GM12878 (cell line): ENCODE measurements at regions not wholly inside any gene's neighbourhood (a gene's known extent, or its start where the extent isn't known, plus 50 kb on each side); places are given as distances from the start of the nearest gene placed in this dataset.

ENCODE experiments used
- ATAC-seq: fragments of 200-7000 bp; cut with Tn5 transposase; 3 replicates; pipeline ENCODE4 v1.9.1; 2020; ENCODE audit warnings: mild to moderate bottlenecking, moderate library complexity
- BruUV-seq: library from RNA; stranded (reverse); fragments of 400-500 nt; replicated peaks from 2 replicates; lab custom pipeline; 2021; lab: Mats Ljungman, UMichigan
- CTCF ChIA-PET: fragments of 300-600 bp; sonication (Branson Sonifier 250); formaldehyde crosslinking; extraction: SDS; loops from one replicate; lab custom pipeline; 2021; ENCODE audit warnings: inconsistent platforms; lab: Yijun Ruan, JAX
- POLR2A ChIA-PET: fragments of 350-600 bp; formaldehyde crosslinking; extraction: SDS; loops from one replicate; lab custom pipeline; 2021; ENCODE audit warnings: inconsistent platforms; lab: Charles Lee
- RAD21 ChIA-PET: fragments of 300-600 bp; sonication (Branson Sonifier 250); formaldehyde crosslinking; loops from one replicate; lab custom pipeline; 2023; ENCODE audit warnings: antibody characterized with exemption; ENCODE audit not compliant: unreplicated experiment; lab: Charles Lee
- SMC1A ChIA-PET: fragments of 300-600 bp; sonication (Branson Sonifier 250); formaldehyde crosslinking; loops from one replicate; lab custom pipeline; 2023; ENCODE audit not compliant: unreplicated experiment, uncharacterized antibody; lab: Charles Lee
- DNase-seq: peaks from one replicate; pipeline ENCODE4 v3.0.0-alpha.2; 2011; ENCODE audit warnings: low read depth, low spot score
- FAIRE-seq: peaks from 3 replicates; lab custom pipeline; 2011; peaks lifted over from hg19 to GRCh38; lab: Jason Lieb, UNC
- H2AFZ ChIP-seq: 2 replicates; pipeline ENCODE4 v1.6.0; 2011; ENCODE audit warnings: low read depth, low read length, control low read depth; ENCODE audit not compliant: control insufficient read depth
- H3K27ac ChIP-seq: 2 replicates; pipeline ENCODE4 v1.5.1; 2011; ENCODE audit warnings: control low read depth; ENCODE audit not compliant: control insufficient read depth, insufficient read depth
- H3K27me3 ChIP-seq, 2 experiments: replicated peaks in 1 of 2; 2 replicates each; pipeline versions ENCODE4 v1.6.0 to v1.6.1; 2011; ENCODE audit warnings: low read length in 1 of 2; ENCODE audit not compliant: control insufficient read depth in 2 of 2, insufficient read depth in 2 of 2
- H3K36me3 ChIP-seq, 2 experiments: 2 replicates each; pipeline ENCODE4 v1.5.1; 2011; ENCODE audit warnings: low read length in 1 of 2; ENCODE audit not compliant: control insufficient read depth in 2 of 2, insufficient read depth in 2 of 2
- H3K4me1 ChIP-seq: 2 replicates; pipeline ENCODE4 v1.6.1; 2011; ENCODE audit warnings: mild to moderate bottlenecking, low read length, moderate library complexity, mixed read lengths; ENCODE audit not compliant: control insufficient read depth, insufficient read depth
- H3K4me2 ChIP-seq: 2 replicates; pipeline ENCODE4 v1.6.0; 2011; ENCODE audit warnings: control low read depth; ENCODE audit not compliant: control insufficient read depth, insufficient read depth
- H3K4me3 ChIP-seq: fragments of 200-600 bp; sonication (generic); 2 replicates; pipeline ENCODE4 v1.5.1; 2016
- H3K79me2 ChIP-seq: 2 replicates; pipeline ENCODE4 v1.6.0; 2011; ENCODE audit warnings: low read length; ENCODE audit not compliant: control insufficient read depth, insufficient read depth
- H3K9ac ChIP-seq: 2 replicates; pipeline ENCODE4 v1.8.0; 2011; ENCODE audit warnings: low read length, control low read depth, mixed read lengths; ENCODE audit not compliant: control insufficient read depth, insufficient read depth
- H3K9me3 ChIP-seq: replicated peaks from 3 replicates; pipeline ENCODE4 v1.5.1; 2011; ENCODE audit warnings: mild to moderate bottlenecking, low read length; ENCODE audit not compliant: control insufficient read depth, insufficient read depth
- H4K20me1 ChIP-seq: 2 replicates; pipeline ENCODE4 v1.6.0; 2011; ENCODE audit not compliant: control insufficient read depth, insufficient read depth
- ASH2L ChIP-seq: fragments of 300-600, 200-600 bp; sonication (generic); IDR thresholded peaks from 2 replicates; pipeline ENCODE4 v1.6.1; 2017; ENCODE audit warnings: low read depth, mild to moderate bottlenecking, borderline replicate concordance
- BCLAF1 ChIP-seq: fragments of 450-650 bp; IDR thresholded peaks from 2 replicates; pipeline ENCODE4 v1.6.1; 2017; ENCODE audit warnings: antibody characterized with exemption, mild to moderate bottlenecking, moderate library complexity
- BHLHE40 ChIP-seq, 2 experiments: fragments of 450-650 bp in 1 of 2; IDR thresholded peaks; 2 replicates each; pipeline ENCODE4 v1.6.1; 2011 to 2017; ENCODE audit warnings: low read depth in 2 of 2, borderline replicate concordance in 1 of 2, improper control_type of control experiment in 1 of 2, low read length in 1 of 2, mild to moderate bottlenecking in 1 of 2
- EZH2 ChIP-seq: IDR thresholded peaks from 2 replicates; pipeline ENCODE4 v1.6.1; 2012; ENCODE audit warnings: low read depth, mild to moderate bottlenecking, control low read depth, inconsistent platforms, low read length, borderline replicate concordance; ENCODE audit not compliant: control insufficient read depth
- PBX3 ChIP-seq: IDR thresholded peaks from 2 replicates; pipeline ENCODE4 v1.6.1; 2011; ENCODE audit warnings: mild to moderate bottlenecking, low read depth, low read length, moderate library complexity; ENCODE audit not compliant: insufficient replicate concordance
- RUNX3 ChIP-seq: IDR thresholded peaks from 2 replicates; pipeline ENCODE4 v1.6.1; 2012; ENCODE audit warnings: low read length, inconsistent platforms
- SMARCA5 ChIP-seq: fragments of 450-650 bp; IDR thresholded peaks from 2 replicates; pipeline ENCODE4 v1.6.1; 2017; ENCODE audit warnings: mild to moderate bottlenecking
- STAT3 ChIP-seq: IDR thresholded peaks from 2 replicates; pipeline ENCODE4 v1.6.1; 2011; ENCODE audit warnings: low read depth, low read length, improper control_type of control experiment
- TCF12 ChIP-seq: IDR thresholded peaks from 2 replicates; pipeline ENCODE4 v1.6.1; 2011; ENCODE audit warnings: low read depth, mild to moderate bottlenecking, low read length
- ZBED1 ChIP-seq: IDR thresholded peaks from 2 replicates; pipeline ENCODE4 v1.6.1; 2016; ENCODE audit warnings: borderline replicate concordance
- ZNF217 ChIP-seq: fragments of 450-650 bp; IDR thresholded peaks from 2 replicates; pipeline ENCODE4 v1.6.1; 2017; ENCODE audit warnings: antibody characterized with exemption, mild to moderate bottlenecking
- ZNF592 ChIP-seq: fragments of 450-650 bp; IDR thresholded peaks from 2 replicates; pipeline ENCODE4 v1.6.1; 2017; ENCODE audit warnings: mild to moderate bottlenecking, moderate library complexity
- WGBS: methylation state at CpG from one replicate; pipeline ENCODE4 v1.1.6; 2016; ENCODE audit warnings: low lambda C conversion rate; ENCODE audit not compliant: insufficient replicate concordance, insufficient coverage; ENCODE audit errors: missing lambda C conversion rate; 5-methylcytosine and 5-hydroxymethylcytosine counted together
- in situ Hi-C: fragments of 300-500 bp; cut with MboI; formaldehyde crosslinking; loops from 9 replicates; pipeline ENCODE4 v1.14.3; 2018; ENCODE audit warnings: mixed read lengths
- intact Hi-C: fragments of 100-400 bp; cut with micrococcal nuclease; formaldehyde crosslinking; loops from one replicate; pipeline ENCODE4 v1.14.2; 2022; ENCODE audit not compliant: unreplicated experiment

GRCh38 chr10:43816351-43817321 is 168.0 kb upstream of the ZNF32 start:
- WGBS: 15% methylated on average over 10 of the region's 10 CpGs
- ATAC-seq: peak; percentile 98
- POLR2A ChIA-PET: no interaction called here
- no peak for TF ChIP-seq SMARCA5
- TF ChIP-seq PBX3: no peak
- TF ChIP-seq BHLHE40 (IDR thresholded peaks at IDR 0.05; ENCODE audit: borderline replicate concordance in 1 of 2, low read depth in 2 of 2, low read length in 1 of 2): no peak
- no peak for TF ChIP-seq ZNF592
- TF ChIP-seq ZBED1: no peak
- TF ChIP-seq EZH2: no peak
- TF ChIP-seq ZNF217: no peak
- no peak for TF ChIP-seq TCF12
- TF ChIP-seq ASH2L: no peak
- no peak for TF ChIP-seq BCLAF1
- TF ChIP-seq RUNX3: peak; percentile 95
- TF ChIP-seq STAT3: no peak

More at GRCh38 chr10:43816351-43817321, 168.0 kb upstream of the ZNF32 start:
- H3K9ac ChIP-seq: no peak overlapping the region
- in situ Hi-C loops (no loop called here), intact Hi-C loops (no loop called here)
- CTCF ChIA-PET: no interaction called here
- peaks cover 17% of the 10 kb centered on the region for H3K4me1 ChIP-seq
- FAIRE-seq: peak; percentile 95
- RAD21 ChIA-PET: no interaction called here
- H3K79me2 ChIP-seq: no peaks in the 10 kb centered on the region
- SMC1A ChIA-PET: interaction anchor here (1.0 kb wide), 1 partner anchor 9 kb away, joined by 3 read pairs; no protein-coding TSS in a partner anchor
- H4K20me1 ChIP-seq: no peaks in the 10 kb centered on the region
- H3K27ac ChIP-seq: peak overlapping the region; percentile 24
- H3K4me2 ChIP-seq: peak overlapping the region; percentile 44
- H3K36me3 ChIP-seq: no peaks in the 10 kb centered on the region
- H2AFZ ChIP-seq: peak overlapping the region; percentile 56
- peak; percentile 61 for DNase-seq
- H3K27me3 ChIP-seq: no peaks in the 10 kb centered on the region
- H3K9me3 ChIP-seq: no peaks in the 10 kb centered on the region
- no TSS peak for BruUV-seq
- H3K4me3 ChIP-seq: no peak overlapping the region
